NCI-H82 (cell line): ENCODE measurements at regions not wholly inside any gene's neighbourhood (a gene's known extent, or its start where the extent isn't known, plus 50 kb on each side); places are given as distances from the start of the nearest gene placed in this dataset.

Experiments used
- DNase-seq: peaks from one replicate; lab custom pipeline; 2025; lab: John Stamatoyannopoulos, UW

- no peak for DNase-seq
These were observed 85.9 kb upstream of the TBX20 start for GRCh38 chr7:35339811-35340210.

DNA sequence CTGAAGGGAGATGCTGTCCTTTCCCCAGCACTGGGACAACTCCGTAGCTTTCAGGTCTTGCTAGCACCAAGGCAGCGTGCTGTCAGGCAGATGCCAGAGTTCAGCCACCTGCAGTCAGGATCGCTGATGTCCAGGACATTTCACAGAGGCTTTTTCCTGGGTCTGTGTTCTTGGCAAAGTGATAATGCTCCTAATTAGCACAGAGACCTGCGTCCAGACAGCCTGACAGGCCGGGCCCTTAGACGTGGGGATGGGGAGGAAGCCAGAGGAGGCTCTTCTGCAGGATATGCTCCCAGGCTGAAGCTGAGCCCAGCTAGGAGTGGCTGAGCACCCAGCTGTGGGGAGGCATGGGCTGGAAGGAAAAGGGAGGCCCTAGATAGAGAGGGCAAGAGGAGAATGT, 82.5 kb upstream of the TBX20 start:
- peak; percentile 62 for DNase-seq

- DNase-seq = no peak
These were observed 80.6 kb upstream of the TBX20 start for GRCh38 chr7:35334506-35334905.

DNA sequence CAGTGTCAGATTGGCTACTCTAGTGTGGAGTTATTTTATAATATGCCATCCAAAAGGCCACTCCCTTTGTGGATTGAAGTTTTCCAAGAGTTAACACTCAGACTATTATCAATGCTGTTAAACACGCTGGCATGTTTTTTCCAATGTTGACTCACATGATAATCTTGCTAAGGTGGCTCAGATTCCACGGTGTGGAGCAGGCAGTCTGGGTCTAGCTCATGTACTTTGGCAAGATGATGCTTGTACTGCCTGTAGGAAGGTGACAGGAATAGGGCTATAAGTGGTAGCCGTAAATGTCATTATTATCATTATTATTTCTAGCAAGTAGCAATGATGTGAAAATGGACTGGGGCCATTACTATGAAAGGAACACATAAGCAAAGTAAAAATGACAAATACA, 79.4 kb upstream of the TBX20 start:
- no peak for DNase-seq

DNA sequence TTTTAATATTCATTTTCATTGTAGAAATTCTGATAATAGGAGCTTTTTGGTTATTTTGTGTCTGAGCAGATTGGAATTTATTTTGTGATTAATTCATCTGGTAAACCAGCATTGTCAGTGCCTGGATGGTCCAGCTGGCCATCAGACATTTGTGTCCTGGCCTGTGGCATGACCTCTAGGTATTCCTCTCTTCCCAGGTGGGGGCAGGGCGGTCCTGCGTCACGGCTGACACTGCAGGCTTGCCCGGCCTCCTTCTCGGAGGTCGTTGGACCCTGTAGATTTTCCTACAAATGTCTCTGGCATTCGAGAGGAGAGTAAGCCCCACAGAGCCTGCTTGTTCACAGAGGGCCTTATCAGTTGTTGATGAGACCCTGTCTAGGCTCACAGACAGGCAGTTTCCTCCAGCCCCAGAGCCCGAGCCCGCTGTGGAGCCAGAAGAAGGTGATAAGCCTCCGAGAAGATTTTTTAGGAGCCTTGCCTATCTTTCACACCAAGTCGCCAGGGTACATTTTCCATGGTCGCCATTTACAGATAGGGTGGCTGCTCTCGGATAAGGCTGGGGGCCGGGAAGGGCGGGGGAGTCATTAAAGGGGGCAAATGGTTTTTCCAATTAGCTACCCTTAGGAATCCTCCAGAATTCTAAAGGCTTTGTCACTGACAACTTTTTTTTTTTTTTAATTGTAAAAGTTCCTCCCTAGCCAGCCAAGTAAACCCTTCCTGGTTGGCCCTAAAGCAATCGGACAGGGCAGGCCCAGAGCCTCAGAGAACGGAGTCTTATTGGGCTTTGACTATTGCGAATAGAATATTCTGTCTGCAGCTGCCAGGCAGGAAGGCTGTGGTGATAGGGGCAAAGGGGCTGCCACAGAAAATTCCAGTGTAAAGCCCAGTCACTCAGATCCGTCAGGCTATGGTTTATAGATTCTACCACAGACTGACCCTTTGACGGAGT, 78.1 kb upstream of the TBX20 start:
- no peak for DNase-seq

DNA sequence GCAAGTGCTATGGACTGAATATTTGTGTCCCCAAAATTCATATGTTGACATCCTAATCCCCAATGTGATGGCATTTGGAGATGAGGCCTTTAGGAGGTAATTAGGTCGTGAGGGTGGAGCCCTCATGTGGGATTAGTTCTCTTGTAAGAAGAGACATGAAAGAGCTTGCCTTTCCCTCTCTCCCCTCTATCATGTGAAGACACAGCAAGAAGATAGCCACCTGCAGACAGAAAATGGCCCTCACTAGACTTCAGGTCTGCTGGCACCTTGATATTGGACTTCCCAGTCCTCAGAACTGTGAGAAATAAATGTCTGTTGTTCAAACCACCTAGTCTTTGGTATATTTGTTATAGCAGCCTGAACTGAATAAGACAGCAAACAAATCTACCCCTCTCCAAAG, 75.1 kb upstream of the TBX20 start:
- DNase-seq = peak; percentile 38

DNA sequence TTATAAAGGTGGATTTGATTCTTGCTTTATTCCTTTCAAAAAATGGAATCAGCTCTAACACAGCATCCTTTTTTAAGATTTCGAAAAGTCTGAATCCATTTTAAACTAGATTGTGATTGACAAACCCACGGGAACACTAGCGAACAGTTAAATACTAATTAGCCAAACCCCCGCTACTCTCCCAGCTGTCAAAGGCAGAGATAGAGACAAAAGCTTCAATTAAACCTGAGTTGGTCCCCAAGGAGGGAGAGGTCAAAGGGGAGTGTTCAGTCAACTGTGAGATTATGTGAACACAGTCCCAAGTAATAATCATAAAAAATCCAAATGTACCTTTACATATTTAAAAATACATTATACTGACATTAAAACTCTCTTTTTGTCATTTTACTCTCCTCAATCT, 65.7 kb upstream of the TBX20 start:
- DNase-seq = peak; percentile 82

GRCh38 chr7:35316549-35316948, 62.6 kb upstream of the TBX20 start:
- DNase-seq = no peak

DNA sequence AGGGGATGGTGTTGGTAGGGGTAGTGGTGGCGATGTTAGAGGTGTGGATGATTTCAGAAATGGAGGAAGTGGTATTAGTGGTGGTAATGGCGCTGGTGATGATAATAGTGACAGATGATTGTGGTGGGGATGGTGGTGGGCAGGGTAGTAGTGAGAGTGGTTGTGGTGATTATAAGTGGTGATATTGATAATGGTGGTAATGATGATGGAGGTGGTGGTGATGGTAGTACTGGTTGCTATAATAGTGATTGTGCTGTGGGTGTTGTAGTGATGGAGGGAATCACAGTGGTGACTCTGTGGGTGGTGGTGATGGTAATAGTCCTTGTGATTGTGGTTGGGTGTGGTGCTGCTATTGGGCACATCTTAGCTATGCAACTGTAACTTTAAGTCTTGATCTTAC, 61.6 kb upstream of the TBX20 start:
- no peak for DNase-seq

- no peak for DNase-seq
These were observed 60.5 kb upstream of the TBX20 start for GRCh38 chr7:35314354-35314753.

GRCh38 chr7:35313575-35313974, 59.7 kb upstream of the TBX20 start:
- DNase-seq = no peak
